Thyroid gland (tissue), 4 donors: ENCODE measurements at regions not wholly inside any gene's neighbourhood (a gene's known extent, or its start where the extent isn't known, plus 50 kb on each side); places are given as distances from the start of the nearest gene placed in this dataset.

ENCODE experiments used
- CTCF ChIP-seq, 6 experiments: fragments of 200-600 bp in 3 of 6; fragments of 450-650 bp in 3 of 6; sonication (generic) in 3 of 6; IDR thresholded peaks; one replicate each; pipeline ENCODE4 v1.5.1; 2016 to 2019; ENCODE audit warnings: antibody characterized with exemption in 6 of 6, mild to moderate bottlenecking in 2 of 6, inconsistent platforms in 1 of 6, moderate library complexity in 1 of 6
- POLR2A ChIP-seq, 2 donors: fragments of 450-650 bp; IDR thresholded peaks; one replicate each; pipeline ENCODE4 v1.6.1; 2017; ENCODE audit warnings: antibody characterized with exemption in 2 of 2, mild to moderate bottlenecking in 2 of 2, moderate library complexity in 1 of 2

GRCh38 chr5:27928060-27928459 lies 889.7 kb upstream of the CDH9 start:
- TF ChIP-seq CTCF (IDR thresholded peaks at IDR 0.05) (no peak), POLR2A (IDR thresholded peaks at IDR 0.05) (no peak)
